Left colon (tissue), 2 donors: ENCODE measurements at regions not wholly inside any gene's neighbourhood (a gene's known extent, or its start where the extent isn't known, plus 50 kb on each side); places are given as distances from the start of the nearest gene placed in this dataset.
"Not testable (repeated sequence)": the region's sequence is repeated elsewhere in the genome, so short reads cannot be mapped to it uniquely, and the experiment has no call there.

Experiments used
- ATAC-seq: fragments of 200-7000 bp; cut with Tn5 transposase; one replicate; pipeline ENCODE4 v1.9.1; 2020; ENCODE audit warnings: mild to moderate bottlenecking, moderate library complexity
- DNase-seq, 2 donors: peaks; one replicate each; pipeline ENCODE4 v3.0.0-alpha.2; 2020
- intact Hi-C, 2 donors: fragments of 100-400 bp; cut with DNase I in 1 of 2; cut with micrococcal nuclease in 1 of 2; formaldehyde crosslinking; loops; one replicate each; pipeline versions ENCODE4 v1.11.2 to v1.14.0; 2022; cut with DNase I, micrococcal nuclease
- donor health status: DM: no; HTN: no; CAD: no.
- donor health status: DM: yes; HTN: yes; CAD: no.

DNA sequence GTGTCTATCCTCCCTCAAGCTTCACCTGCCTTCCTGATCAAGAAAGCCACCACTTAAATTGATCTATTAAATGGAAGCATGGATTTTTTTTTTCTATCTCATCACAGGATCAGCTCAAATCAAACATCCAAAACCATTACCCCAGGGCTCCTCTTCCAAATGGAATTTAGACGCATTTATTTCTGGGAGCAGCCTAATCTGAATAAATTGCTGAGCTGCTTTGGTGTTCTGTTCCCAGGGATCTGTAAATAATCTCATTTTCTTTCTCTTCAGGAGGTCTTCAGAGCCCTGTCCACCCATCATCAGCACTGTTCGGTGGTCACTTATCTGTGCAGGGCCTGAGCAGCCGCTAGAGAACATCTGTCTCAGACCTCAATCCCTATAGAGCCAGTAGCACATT lies 695.4 kb upstream of the TMEM132C start:
- no peak for ATAC-seq

GRCh38 chr12:127579446-127579845 lies 687.5 kb upstream of the TMEM132C start:
- intact Hi-C loops = no loop called here
- no peak for ATAC-seq
- DNase-seq = no peak

More for the DNA sequence above, 695.4 kb upstream of the TMEM132C start:
- intact Hi-C loops = no loop called here
- no peak for DNase-seq

DNA sequence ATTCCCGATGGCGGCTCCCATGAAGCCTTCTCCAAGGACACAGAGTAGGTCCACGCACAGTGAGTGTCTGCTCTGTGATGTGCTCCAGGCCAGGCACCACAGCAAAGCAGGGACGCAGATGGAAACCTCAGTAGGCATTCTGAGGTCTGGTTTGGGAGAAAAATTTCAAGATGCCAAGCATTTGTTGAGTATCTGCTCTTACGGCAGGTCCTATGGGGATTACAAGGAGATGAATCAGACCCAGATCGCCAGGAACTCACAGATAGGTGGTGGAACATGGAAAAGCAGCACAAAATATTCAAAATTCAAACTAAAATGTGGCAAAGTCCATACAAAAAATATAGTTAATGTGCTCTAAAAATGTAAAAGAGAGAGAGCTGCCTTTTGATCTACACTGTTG lies 684.9 kb upstream of the TMEM132C start:
- ATAC-seq = no peak
- intact Hi-C loops = no loop called here
- DNase-seq = no peak

GRCh38 chr12:127583041-127583440 lies 683.9 kb upstream of the TMEM132C start:
- intact Hi-C loops = no loop called here
- no peak for ATAC-seq

DNA sequence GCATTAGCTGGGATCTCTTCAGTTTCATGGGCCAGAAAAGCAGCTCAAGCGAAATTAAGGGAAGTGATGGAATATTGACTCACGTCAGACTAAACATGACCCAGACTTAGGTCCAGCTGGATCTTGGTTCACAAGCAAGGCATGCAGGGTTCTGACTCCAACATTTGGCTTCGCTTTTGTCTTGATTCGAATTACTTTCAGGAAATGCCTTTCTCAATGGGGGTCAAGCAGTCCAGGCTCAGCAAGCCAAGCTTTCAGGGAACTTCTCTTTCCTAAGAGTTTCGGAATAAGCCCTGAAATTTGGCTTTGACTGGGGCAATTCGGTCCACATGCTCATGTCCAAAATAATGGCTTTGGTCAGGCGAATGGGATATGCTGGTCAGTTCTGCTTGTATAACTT lies 678.7 kb upstream of the TMEM132C start:
- ATAC-seq (no peak), DNase-seq (no peak)
- intact Hi-C loops = no loop called here

More at GRCh38 chr12:127583041-127583440, 683.9 kb upstream of the TMEM132C start:
- no peak for DNase-seq

GRCh38 chr12:127589541-127589940 lies 677.4 kb upstream of the TMEM132C start:
- ATAC-seq = no peak
- DNase-seq = no peak
- intact Hi-C loops = no loop called here

- ATAC-seq = no peak
- no peak for DNase-seq
- intact Hi-C loops = no loop called here
Observed at GRCh38 chr12:127590868-127591267, 676.1 kb upstream of the TMEM132C start.

GRCh38 chr12:127592245-127592644 lies 674.7 kb upstream of the TMEM132C start:
- ATAC-seq (no peak), DNase-seq (no peak)
- intact Hi-C loops = no loop called here

GRCh38 chr12:127594351-127594970 lies 672.5 kb upstream of the TMEM132C start:
- intact Hi-C loops = no loop called here
- ATAC-seq (no peak), DNase-seq (no peak)

GRCh38 chr12:127595506-127595905 lies 671.5 kb upstream of the TMEM132C start:
- intact Hi-C loops = no loop called here

DNA sequence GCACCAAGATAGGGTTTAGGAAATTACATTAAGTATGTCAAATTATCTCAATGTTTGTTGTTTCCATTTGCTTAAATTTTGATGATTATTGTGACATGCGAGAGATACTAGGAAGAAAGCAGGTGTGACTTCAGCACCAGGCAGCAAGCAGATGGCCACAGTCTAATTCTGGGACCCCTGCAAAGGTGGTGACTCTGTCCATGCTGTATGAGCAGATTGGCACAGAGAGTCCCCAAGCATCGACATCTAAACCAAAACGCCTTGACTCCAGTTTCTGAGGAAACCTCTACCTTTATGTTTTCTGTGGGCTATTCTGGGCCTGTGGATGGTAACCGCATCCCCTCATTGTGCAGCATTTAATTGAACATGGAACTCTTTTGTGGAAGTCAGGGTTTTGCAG lies 670.1 kb upstream of the TMEM132C start:
- intact Hi-C loops = no loop called here
- DNase-seq = no peak
- ATAC-seq = no peak

More at GRCh38 chr12:127595506-127595905, 671.5 kb upstream of the TMEM132C start:
- no peak for DNase-seq
- no peak for ATAC-seq

GRCh38 chr12:127599436-127599835 lies 667.5 kb upstream of the TMEM132C start:
- ATAC-seq (no peak), DNase-seq (no peak)
- intact Hi-C loops = no loop called here

GRCh38 chr12:127600211-127600610 lies 666.8 kb upstream of the TMEM132C start:
- DNase-seq (no peak), ATAC-seq (no peak)
- intact Hi-C loops = no loop called here

DNA sequence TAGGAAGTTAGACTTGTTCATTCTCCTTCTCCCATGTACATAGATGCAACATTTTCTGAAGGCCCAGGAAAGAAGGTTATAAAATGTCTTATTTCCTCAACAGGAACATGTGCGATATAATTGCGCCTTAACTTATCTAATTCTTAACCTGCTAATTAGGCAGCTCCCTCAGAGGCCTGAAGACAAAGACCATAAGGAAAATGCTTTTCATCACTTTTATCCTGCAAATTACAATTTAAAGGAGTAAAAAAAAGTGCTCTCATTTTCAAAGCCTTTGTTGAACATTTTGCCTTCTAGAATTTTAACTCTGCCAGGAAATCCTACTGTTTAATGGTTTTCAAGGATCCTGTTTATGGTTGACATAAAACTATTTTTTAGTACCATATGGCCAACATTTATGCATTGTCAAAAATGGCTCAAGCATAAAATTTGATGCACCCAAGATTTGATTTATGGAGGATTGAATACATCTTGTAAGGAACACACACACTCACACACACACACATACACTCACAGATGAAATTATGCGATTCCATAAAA lies 660.4 kb upstream of the TMEM132C start:
- ATAC-seq (no peak), DNase-seq (no peak)
- intact Hi-C loops = no loop called here

DNA sequence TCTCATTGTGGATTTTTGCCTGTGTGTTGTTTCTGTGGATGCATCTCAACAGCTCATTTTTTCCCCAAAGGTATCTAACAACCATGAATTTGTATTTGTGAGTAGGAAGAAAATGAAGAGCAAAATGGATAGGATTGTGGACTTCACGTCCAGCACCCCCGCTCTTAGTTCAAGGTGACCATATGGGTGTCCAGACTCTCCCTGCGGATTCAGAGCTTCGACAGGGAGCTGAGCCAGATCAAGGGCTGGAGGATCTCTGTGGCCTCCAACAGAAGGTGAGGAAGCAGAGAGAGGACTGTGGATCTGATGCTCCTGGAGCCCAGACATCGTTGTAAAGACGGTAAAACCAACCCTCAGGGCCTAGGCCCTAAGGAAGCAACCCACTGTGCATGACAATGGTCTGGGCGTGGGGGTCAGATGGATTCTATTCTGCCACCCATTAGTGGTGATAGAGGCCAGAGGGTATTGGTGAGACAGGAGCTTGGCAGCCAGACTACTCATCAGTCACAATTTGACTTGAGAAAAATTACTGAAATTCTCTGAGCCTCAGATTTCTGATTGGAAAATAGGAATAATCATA lies 659.7 kb upstream of the TMEM132C start:
- no peak for DNase-seq
- intact Hi-C loops = no loop called here
- ATAC-seq = no peak

DNA sequence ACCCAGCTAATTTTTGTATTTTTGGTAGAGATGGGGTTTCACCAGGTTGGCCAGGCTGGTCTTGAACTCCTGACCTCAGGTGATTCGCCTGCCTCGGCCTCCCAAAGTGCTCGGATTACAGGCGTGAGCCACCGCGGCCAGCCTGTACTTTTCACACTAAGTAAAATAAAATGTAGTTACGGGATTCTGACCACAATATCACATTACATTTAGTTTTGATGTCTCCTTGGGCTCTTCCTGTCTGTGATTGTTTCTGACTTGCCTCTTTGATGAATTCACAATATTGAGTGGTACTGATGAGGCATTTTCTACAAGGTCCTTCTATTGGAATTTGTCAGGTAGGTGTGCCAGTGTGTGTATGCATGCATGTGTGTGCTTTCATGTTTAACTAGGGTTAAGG lies 658.6 kb upstream of the TMEM132C start:
- intact Hi-C loops, ATAC-seq, DNase-seq: not testable (repeated sequence)

DNA sequence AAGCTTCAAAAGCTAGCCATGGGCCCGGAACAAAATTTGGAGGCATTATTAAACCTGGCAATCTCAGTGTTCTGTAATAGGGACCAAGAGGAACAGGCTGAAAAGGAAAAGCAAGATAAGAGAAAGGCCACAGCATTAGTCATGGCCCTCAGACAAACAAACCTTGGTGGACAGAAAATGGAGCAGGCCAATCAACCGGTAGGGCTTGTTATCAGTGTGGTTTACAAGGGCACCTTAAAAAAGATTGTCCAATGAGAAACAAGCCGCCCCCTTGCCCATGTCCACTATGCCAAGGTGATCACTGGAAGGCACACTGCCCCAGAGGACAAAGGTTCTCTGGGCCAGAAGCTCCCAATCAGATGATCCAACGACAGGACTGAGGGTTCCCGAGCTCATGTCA lies 653.9 kb upstream of the TMEM132C start:
- no peak for ATAC-seq
- no peak for DNase-seq
- intact Hi-C loops = no loop called here

DNA sequence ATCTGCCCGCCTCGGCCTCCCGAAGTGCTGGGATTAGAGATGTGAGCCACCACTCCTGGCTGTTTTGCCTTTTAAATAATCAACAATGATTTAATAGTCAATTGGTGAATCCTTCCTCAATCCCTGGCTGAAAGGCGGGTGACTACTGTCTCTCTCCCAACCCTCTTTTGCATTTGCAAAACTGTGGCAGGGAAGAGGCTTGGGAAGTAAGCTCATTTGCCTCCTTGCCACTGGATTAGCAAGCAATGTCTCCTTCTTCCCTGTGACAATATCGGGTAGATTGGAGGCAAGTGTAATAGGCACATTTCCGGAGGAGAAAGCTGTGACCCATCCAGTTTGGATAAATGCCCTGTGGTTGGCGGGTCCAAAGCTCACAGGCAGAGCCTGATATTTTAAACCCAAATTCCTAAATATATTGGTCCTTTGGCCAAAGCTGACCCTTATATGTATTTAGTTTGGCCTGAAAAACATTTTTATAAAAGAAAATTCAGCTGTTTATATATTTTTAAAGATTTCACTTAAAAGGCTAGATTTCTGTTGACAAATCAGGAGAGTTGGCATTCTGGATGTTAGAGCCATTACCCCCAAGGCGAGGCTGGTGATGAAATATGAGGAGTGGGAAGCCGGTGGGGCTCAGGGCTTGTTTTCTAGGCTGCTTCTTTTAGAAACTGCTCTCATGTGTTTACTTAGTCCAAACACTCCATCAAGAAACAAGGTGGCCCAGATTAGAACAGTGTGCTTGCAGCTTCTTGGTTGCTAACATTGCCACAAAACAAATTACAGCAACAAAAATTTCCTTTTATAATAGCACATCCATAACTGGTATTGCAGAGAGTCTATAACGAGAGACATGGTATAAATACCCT lies 646.9 kb upstream of the TMEM132C start:
- DNase-seq (no peak), ATAC-seq (no peak)
- intact Hi-C loops = no loop called here

- DNase-seq (no peak), ATAC-seq (no peak)
- intact Hi-C loops = no loop called here
Observed at GRCh38 chr12:127620735-127621355, 646.1 kb upstream of the TMEM132C start.
